IMR-90 (cell line): ENCODE measurements at regions not wholly inside any gene's neighbourhood (a gene's known extent, or its start where the extent isn't known, plus 50 kb on each side); places are given as distances from the start of the nearest gene placed in this dataset.

Experiments
- CEBPB ChIP-seq: IDR thresholded peaks from 2 replicates; pipeline ENCODE4 v1.6.1; 2012; ENCODE audit warnings: low read depth, low read length, improper control_type of control experiment
- CHD1 ChIP-seq: IDR thresholded peaks from 2 replicates; pipeline ENCODE4 v1.6.1; 2012; ENCODE audit warnings: low read depth, low read length, improper control_type of control experiment
- FOS ChIP-seq: fragments of 150-350 bp; IDR thresholded peaks from 2 replicates; pipeline ENCODE4 v1.6.1; 2016; ENCODE audit warnings: low read depth, low read length
- MAFK ChIP-seq: IDR thresholded peaks from 2 replicates; pipeline ENCODE4 v1.6.1; 2012; ENCODE audit warnings: low read depth, low read length, improper control_type of control experiment
- MAZ ChIP-seq: IDR thresholded peaks from 2 replicates; pipeline ENCODE4 v1.6.1; 2012; ENCODE audit warnings: low read depth, mild to moderate bottlenecking, low read length, improper control_type of control experiment, moderate library complexity, borderline replicate concordance
- MXI1 ChIP-seq: IDR thresholded peaks from 2 replicates; pipeline ENCODE4 v1.6.1; 2012; ENCODE audit warnings: low read depth, mild to moderate bottlenecking, low read length, moderate library complexity, borderline replicate concordance
- POLR2A ChIP-seq: IDR thresholded peaks from 2 replicates; pipeline ENCODE4 v1.6.1; 2012; ENCODE audit warnings: mild to moderate bottlenecking, low read depth, low read length
- RAD21 ChIP-seq: IDR thresholded peaks from 2 replicates; pipeline ENCODE4 v1.6.1; 2012; ENCODE audit warnings: low read length, improper control_type of control experiment
- RCOR1 ChIP-seq: IDR thresholded peaks from 2 replicates; pipeline ENCODE4 v1.6.1; 2012; ENCODE audit warnings: mild to moderate bottlenecking, low read length, improper control_type of control experiment; ENCODE audit not compliant: insufficient replicate concordance
- RFX5 ChIP-seq: IDR thresholded peaks from 2 replicates; pipeline ENCODE4 v1.8.0; 2012; ENCODE audit warnings: low read depth, mild to moderate bottlenecking, low read length, moderate library complexity
- SMC3 ChIP-seq: fragments of 150-350 bp; IDR thresholded peaks from 2 replicates; pipeline ENCODE4 v1.6.1; 2016; ENCODE audit warnings: low read depth, mild to moderate bottlenecking, antibody characterized with exemption, low read length, moderate library complexity
- TF ChIP-seq, protein P1 (sequence below): conservative IDR thresholded peaks from 2 replicates; pipeline ENCODE4 v1.5.1; 2012; ENCODE audit warnings: mild to moderate bottlenecking, low read depth, low read length, improper control_type of control experiment
- TF ChIP-seq, protein P2 (sequence below): fragments of 150-350 bp; IDR thresholded peaks from 2 replicates; pipeline ENCODE4 v1.6.1; 2017; ENCODE audit warnings: mild to moderate bottlenecking, antibody characterized with exemption, low read length, low read depth

DNA sequence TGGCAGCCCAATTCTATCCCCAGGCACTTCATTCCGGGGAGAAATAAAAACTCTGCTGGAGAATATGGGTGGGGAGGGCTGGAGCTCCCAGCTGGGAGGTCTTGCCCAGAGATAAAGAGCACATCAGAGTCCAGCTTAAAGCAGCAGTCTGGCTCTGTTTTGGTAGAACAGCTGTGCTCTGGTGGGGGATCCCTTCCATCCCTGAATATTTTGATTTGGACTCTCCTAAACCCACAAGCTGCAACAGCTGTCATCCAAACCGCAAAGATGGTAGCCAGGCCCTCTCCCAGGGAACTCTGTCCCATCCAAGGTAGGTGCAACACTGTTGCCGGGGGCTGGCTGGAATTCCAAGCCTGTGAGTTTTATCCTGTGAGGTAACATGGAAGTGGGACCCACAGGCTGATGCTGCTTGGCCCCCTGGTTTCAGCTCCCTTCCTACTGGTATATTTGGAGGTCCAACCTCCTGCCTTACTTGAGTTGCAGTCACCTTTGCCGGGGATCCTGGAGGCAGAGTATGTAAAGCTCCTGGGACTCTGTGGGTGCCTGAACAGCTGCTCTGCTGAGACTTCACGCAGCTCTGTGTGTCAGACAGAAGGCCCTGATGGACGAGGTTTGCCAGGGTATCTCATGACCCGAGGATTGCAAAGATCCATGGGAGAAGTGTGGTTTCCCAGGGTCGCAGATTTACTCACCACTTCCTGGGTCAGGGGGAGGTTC is 203.5 kb upstream of the ITM2A start:
- TF ChIP-seq RAD21 (no peak), POLR2A (no peak), RCOR1 (no peak), FOS (no peak), CEBPB (no peak), MAFK (no peak), SMC3 (no peak), MXI1 (no peak), CHD1 (no peak), RFX5 (no peak), MAZ (no peak)
- TF ChIP-seq, protein P1, sequence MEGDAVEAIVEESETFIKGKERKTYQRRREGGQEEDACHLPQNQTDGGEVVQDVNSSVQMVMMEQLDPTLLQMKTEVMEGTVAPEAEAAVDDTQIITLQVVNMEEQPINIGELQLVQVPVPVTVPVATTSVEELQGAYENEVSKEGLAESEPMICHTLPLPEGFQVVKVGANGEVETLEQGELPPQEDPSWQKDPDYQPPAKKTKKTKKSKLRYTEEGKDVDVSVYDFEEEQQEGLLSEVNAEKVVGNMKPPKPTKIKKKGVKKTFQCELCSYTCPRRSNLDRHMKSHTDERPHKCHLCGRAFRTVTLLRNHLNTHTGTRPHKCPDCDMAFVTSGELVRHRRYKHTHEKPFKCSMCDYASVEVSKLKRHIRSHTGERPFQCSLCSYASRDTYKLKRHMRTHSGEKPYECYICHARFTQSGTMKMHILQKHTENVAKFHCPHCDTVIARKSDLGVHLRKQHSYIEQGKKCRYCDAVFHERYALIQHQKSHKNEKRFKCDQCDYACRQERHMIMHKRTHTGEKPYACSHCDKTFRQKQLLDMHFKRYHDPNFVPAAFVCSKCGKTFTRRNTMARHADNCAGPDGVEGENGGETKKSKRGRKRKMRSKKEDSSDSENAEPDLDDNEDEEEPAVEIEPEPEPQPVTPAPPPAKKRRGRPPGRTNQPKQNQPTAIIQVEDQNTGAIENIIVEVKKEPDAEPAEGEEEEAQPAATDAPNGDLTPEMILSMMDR = no peak
- TF ChIP-seq, protein P2, sequence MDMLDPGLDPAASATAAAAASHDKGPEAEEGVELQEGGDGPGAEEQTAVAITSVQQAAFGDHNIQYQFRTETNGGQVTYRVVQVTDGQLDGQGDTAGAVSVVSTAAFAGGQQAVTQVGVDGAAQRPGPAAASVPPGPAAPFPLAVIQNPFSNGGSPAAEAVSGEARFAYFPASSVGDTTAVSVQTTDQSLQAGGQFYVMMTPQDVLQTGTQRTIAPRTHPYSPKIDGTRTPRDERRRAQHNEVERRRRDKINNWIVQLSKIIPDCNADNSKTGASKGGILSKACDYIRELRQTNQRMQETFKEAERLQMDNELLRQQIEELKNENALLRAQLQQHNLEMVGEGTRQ = no peak
